SJSA1 (cell line): ENCODE measurements at regions not wholly inside any gene's neighbourhood (a gene's known extent, or its start where the extent isn't known, plus 50 kb on each side); places are given as distances from the start of the nearest gene placed in this dataset.

Experiments
- DNase-seq, 2 experiments: peaks; one replicate each; pipeline ENCODE4 v3.0.0-alpha.2; 2015 to 2020; ENCODE audit warnings: low spot score in 2 of 2, low read depth in 1 of 2
- H3K27ac ChIP-seq: fragments of 250-450 bp; sonication (Bioruptor Pico); 2 replicates; pipeline ENCODE4 v1.5.1; 2020; ENCODE audit warnings: mild to moderate bottlenecking, moderate library complexity
- H3K27me3 ChIP-seq: fragments of 250-450 bp; sonication (Bioruptor Pico); replicated peaks from 2 replicates; pipeline ENCODE4 v1.5.1; 2020; ENCODE audit warnings: mild to moderate bottlenecking, moderate library complexity
- H3K36me3 ChIP-seq: fragments of 250-450 bp; sonication (Bioruptor Pico); 2 replicates; pipeline ENCODE4 v1.5.1; 2020; ENCODE audit warnings: mild to moderate bottlenecking
- H3K4me1 ChIP-seq: fragments of 250-450 bp; sonication (Bioruptor Pico); replicated peaks from 2 replicates; pipeline ENCODE4 v1.6.1; 2021; ENCODE audit warnings: mild to moderate bottlenecking
- H3K4me3 ChIP-seq: fragments of 250-450 bp; sonication (Bioruptor Pico); 2 replicates; pipeline ENCODE4 v1.5.1; 2020; ENCODE audit warnings: mild to moderate bottlenecking
- H3K9me3 ChIP-seq: fragments of 250-450 bp; sonication (Bioruptor Pico); replicated peaks from 2 replicates; pipeline ENCODE4 v1.5.1; 2020; ENCODE audit warnings: mild to moderate bottlenecking

- Histone ChIP-seq H3K36me3 (no peaks in the 10 kb centered on the region), H3K4me1 (peaks cover 48% of the 10 kb centered on the region), H3K9me3 (peaks cover 4% of the 10 kb centered on the region; the same call in 1 of the 2 replicates), H3K27ac (peak overlapping the region; percentile 75), H3K4me3 (no peak overlapping the region), H3K27me3 (no peaks in the 10 kb centered on the region)
- DNase-seq, result peak; percentile 61 to 88
Observed at GRCh38 chr2:189285962-189286645, 106.5 kb upstream of the COL5A2 start.

GRCh38 chr2:189287363-189287762 lies 107.8 kb upstream of the COL5A2 start:
- Histone ChIP-seq H3K4me3 (no peak overlapping the region), H3K27ac (peak overlapping the region; percentile 75), H3K36me3 (no peaks in the 10 kb centered on the region), H3K27me3 (no peaks in the 10 kb centered on the region), H3K9me3 (peaks cover 4% of the 10 kb centered on the region; the same call in 1 of the 2 replicates), H3K4me1 (peaks cover 48% of the 10 kb centered on the region)
- DNase-seq, result no peak

GRCh38 chr2:189287982-189288521 lies 108.5 kb upstream of the COL5A2 start:
- peaks cover 48% of the 10 kb centered on the region for H3K4me1 ChIP-seq
- no peaks in the 10 kb centered on the region for H3K27me3 ChIP-seq
- peaks cover 4% of the 10 kb centered on the region; the same call in 1 of the 2 replicates for H3K9me3 ChIP-seq
- H3K4me3 ChIP-seq, result no peak overlapping the region
- peak overlapping the region; percentile 75 for H3K27ac ChIP-seq
- H3K36me3 ChIP-seq, result no peaks in the 10 kb centered on the region
- DNase-seq, result peak in 1 of 2 experiments; percentile 87

- Histone ChIP-seq H3K27ac (no peak overlapping the region), H3K4me3 (no peak overlapping the region), H3K27me3 (no peaks in the 10 kb centered on the region), H3K36me3 (no peaks in the 10 kb centered on the region), H3K4me1 (peaks cover 29% of the 10 kb centered on the region), H3K9me3 (peaks cover 4% of the 10 kb centered on the region; the same call in 1 of the 2 replicates)
- DNase-seq, result no peak
Observed at GRCh38 chr2:189291460-189291859, 111.9 kb upstream of the COL5A2 start.

DNA sequence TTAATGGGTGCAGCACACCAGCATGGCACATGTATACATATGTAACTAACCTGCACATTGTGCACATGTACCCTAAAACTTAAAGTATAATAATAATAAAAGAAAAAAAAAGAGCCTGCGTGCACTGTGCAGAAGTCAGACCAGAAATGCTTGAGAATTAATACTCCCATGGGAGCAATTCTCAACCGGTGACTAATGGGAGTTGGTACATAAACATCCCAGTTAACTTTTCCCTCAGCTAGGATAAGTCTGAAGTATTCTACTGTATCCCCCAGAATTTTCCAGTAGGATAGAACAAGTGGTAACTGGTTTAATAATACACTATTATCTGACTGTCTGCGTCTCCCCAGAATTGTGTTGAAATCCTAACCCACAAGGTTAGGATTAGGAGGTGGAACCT lies 113.6 kb upstream of the COL5A2 start:
- H3K27me3 ChIP-seq, result no peaks in the 10 kb centered on the region
- peak; percentile 37 to 46 for DNase-seq
- peaks cover 27% of the 10 kb centered on the region for H3K4me1 ChIP-seq
- H3K9me3 ChIP-seq, result peaks cover 4% of the 10 kb centered on the region; the same call in 1 of the 2 replicates
- H3K4me3 ChIP-seq, result no peak overlapping the region
- peak overlapping the region; percentile 12; the same call in 1 of the 2 replicates for H3K27ac ChIP-seq
- no peaks in the 10 kb centered on the region for H3K36me3 ChIP-seq

GRCh38 chr2:189297446-189297845 lies 117.9 kb upstream of the COL5A2 start:
- Histone ChIP-seq H3K36me3 (no peaks in the 10 kb centered on the region), H3K4me1 (peaks cover 24% of the 10 kb centered on the region), H3K27me3 (no peaks in the 10 kb centered on the region), H3K4me3 (no peak overlapping the region), H3K9me3 (no peaks in the 10 kb centered on the region), H3K27ac (no peak overlapping the region)
- DNase-seq, result peak in 1 of 2 experiments; percentile 45

- H3K4me1 ChIP-seq, result peaks cover 24% of the 10 kb centered on the region
- H3K36me3 ChIP-seq, result no peaks in the 10 kb centered on the region
- no peaks in the 10 kb centered on the region for H3K27me3 ChIP-seq
- no peak overlapping the region for H3K4me3 ChIP-seq
- H3K9me3 ChIP-seq, result no peaks in the 10 kb centered on the region
- no peak for DNase-seq
- H3K27ac ChIP-seq, result no peak overlapping the region
Observed at GRCh38 chr2:189298038-189298437, 118.5 kb upstream of the COL5A2 start.

GRCh38 chr2:189298481-189298880 lies 118.9 kb upstream of the COL5A2 start:
- H3K27ac ChIP-seq, result no peak overlapping the region
- H3K4me3 ChIP-seq, result no peak overlapping the region
- no peaks in the 10 kb centered on the region for H3K9me3 ChIP-seq
- DNase-seq, result no peak
- H3K27me3 ChIP-seq, result no peaks in the 10 kb centered on the region
- no peaks in the 10 kb centered on the region for H3K36me3 ChIP-seq
- H3K4me1 ChIP-seq, result peaks cover 20% of the 10 kb centered on the region

DNA sequence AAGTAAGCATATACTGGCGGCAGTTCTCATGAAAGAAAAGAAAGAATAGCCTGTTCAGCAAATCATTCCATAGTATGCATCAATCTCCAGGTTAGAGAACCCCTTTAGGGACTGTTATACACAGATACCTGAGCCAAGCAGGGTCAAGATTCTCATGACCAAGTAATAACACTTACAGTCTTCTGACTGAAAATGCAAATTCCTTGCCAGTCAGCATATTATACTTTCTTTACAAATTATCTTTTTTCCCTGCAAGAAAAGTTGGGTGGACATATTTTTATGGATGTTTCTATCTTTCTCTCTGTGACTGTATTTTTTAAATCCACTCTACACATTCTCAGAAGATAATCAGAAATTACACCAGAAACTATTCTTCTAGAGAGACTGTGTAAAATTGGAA lies 120.4 kb upstream of the COL5A2 start:
- no peak overlapping the region for H3K27ac ChIP-seq
- H3K27me3 ChIP-seq, result no peaks in the 10 kb centered on the region
- no peak overlapping the region for H3K4me3 ChIP-seq
- no peak for DNase-seq
- H3K4me1 ChIP-seq, result peaks cover 19% of the 10 kb centered on the region
- H3K36me3 ChIP-seq, result no peaks in the 10 kb centered on the region
- H3K9me3 ChIP-seq, result no peaks in the 10 kb centered on the region

DNA sequence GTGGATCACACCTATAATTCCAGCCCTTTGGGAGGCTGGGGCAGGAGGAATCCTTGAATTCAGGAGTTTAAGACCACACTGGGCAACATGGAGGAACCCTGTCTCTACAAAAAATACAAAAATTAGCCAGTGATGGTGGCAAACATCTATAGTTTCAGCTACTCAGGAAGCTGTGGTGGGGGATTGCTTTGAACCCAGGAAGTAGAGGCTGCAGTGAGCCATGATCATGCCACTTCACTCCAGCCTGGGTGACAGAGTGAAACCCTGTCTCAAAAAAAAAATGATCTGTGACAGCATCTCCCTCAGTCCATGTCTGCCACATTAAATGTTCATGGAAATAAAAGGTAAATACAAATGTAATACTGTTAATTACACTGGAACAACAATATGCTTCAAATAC lies 121.4 kb upstream of the COL5A2 start:
- no peak for DNase-seq
- Histone ChIP-seq H3K27me3 (no peaks in the 10 kb centered on the region), H3K4me1 (peaks cover 24% of the 10 kb centered on the region), H3K9me3 (no peaks in the 10 kb centered on the region), H3K4me3 (no peak overlapping the region), H3K36me3 (no peaks in the 10 kb centered on the region), H3K27ac (no peak overlapping the region)

- H3K27me3 ChIP-seq, result no peaks in the 10 kb centered on the region
- H3K36me3 ChIP-seq, result no peaks in the 10 kb centered on the region
- DNase-seq, result no peak
- H3K4me3 ChIP-seq, result no peak overlapping the region
- no peak overlapping the region for H3K27ac ChIP-seq
- H3K4me1 ChIP-seq, result peaks cover 17% of the 10 kb centered on the region
- H3K9me3 ChIP-seq, result no peaks in the 10 kb centered on the region
Observed at GRCh38 chr2:189302274-189302948, 122.8 kb upstream of the COL5A2 start.

- Histone ChIP-seq H3K4me3 (no peak overlapping the region), H3K36me3 (no peaks in the 10 kb centered on the region), H3K4me1 (peaks cover 5% of the 10 kb centered on the region; the same call in 1 of the 2 replicates), H3K9me3 (no peaks in the 10 kb centered on the region), H3K27me3 (no peaks in the 10 kb centered on the region), H3K27ac (no peak overlapping the region)
- no peak for DNase-seq
Observed at GRCh38 chr2:189304360-189304759, 124.8 kb upstream of the COL5A2 start.

GRCh38 chr2:189305291-189305943 lies 125.9 kb upstream of the COL5A2 start:
- Histone ChIP-seq H3K9me3 (no peaks in the 10 kb centered on the region), H3K36me3 (no peaks in the 10 kb centered on the region), H3K27ac (no peak overlapping the region), H3K4me1 (peaks cover 5% of the 10 kb centered on the region; the same call in 1 of the 2 replicates), H3K4me3 (no peak overlapping the region), H3K27me3 (no peaks in the 10 kb centered on the region)
- no peak for DNase-seq

DNA sequence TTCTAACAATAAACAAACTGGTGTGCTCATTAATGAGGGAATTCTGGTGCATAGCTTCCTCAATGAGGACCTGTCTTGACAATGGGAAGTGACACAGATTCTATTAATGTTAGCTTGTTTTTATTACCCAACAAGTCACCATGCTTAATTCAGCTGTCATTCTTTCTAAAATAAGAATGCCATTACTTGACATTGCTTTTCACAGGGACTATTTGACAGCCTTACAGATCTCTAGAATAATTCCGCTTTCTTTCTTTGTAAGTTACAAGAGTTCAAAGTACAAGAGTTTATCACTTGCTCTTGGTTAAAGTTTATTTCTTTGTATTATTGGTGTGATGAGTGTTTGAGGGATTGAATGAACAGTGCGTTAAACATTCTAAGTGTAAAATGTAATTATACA lies 127.0 kb upstream of the COL5A2 start:
- DNase-seq, result no peak
- peaks cover 5% of the 10 kb centered on the region; the same call in 1 of the 2 replicates for H3K4me1 ChIP-seq
- no peaks in the 10 kb centered on the region for H3K36me3 ChIP-seq
- no peak overlapping the region for H3K4me3 ChIP-seq
- no peak overlapping the region for H3K27ac ChIP-seq
- no peaks in the 10 kb centered on the region for H3K9me3 ChIP-seq
- H3K27me3 ChIP-seq, result no peaks in the 10 kb centered on the region
